ENCODE measurements at regions not wholly inside any gene's neighbourhood (a gene's known extent, or its start where the extent isn't known, plus 50 kb on each side); places are given as distances from the start of the nearest gene placed in this dataset.

GRCh38 chr4:181957088-181957487, 286.1 kb upstream of the TENM3 start:
- TF ChIP-seq POLR2A (IDR thresholded peaks at IDR 0.05) (no peak), CTCF (IDR thresholded peaks at IDR 0.05) (no peak)

Measured in heart left ventricle (tissue), 13 donors.